ENCODE measurements at regions not wholly inside any gene's neighbourhood (a gene's known extent, or its start where the extent isn't known, plus 50 kb on each side); places are given as distances from the start of the nearest gene placed in this dataset.
"Not testable (repeated sequence)": the region's sequence is repeated elsewhere in the genome, so short reads cannot be mapped to it uniquely, and the experiment has no call there.

DNA sequence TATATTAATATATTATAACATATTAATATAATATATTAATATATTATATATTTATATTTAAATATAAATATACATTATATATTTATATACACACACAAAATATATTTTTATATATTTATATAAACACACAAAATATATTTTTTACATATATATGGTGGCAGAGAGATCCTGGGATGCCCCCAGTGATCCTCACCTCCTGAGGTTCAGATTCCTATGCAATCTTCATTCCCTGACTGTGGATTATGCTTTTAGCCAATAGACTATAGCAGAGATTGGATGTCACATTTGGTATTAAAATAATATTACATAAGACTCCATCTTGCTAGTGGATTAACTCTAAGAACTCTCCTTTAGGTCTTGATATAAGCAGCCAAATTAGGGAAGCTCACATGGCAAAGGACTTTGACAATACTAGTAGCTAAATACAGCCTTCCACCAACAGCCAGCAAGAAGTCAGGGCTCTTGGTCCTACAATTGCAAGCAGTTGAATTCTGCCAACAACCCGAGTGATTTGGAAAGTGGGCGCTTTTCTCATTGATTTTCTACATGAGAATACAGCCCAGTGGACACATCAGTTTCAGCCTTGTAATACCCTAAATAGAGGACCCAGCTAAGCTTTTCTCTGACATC is 681.0 kb downstream of the C6orf118 start:
- no peak for TF ChIP-seq CTCF (IDR thresholded peaks at IDR 0.05; ENCODE audit: partially characterized antibody, unreplicated experiment)
- Mint-ChIP-seq H3K4me1 (ENCODE audit: low read depth, unreplicated experiment) (no peaks in the 10 kb centered on the region), H3K36me3 (ENCODE audit: unreplicated experiment) (peaks cover 5% of the 10 kb centered on the region), H3K4me3 (ENCODE audit: unreplicated experiment) (no peak overlapping the region), H3K27ac (ENCODE audit: unreplicated experiment) (no peak overlapping the region), H3K9me3 (ENCODE audit: unreplicated experiment) (no peaks in the 10 kb centered on the region), H3K27me3 (ENCODE audit: unreplicated experiment) (no peaks in the 10 kb centered on the region)
- DNase-seq, result no peak

GRCh38 chr6:164616917-164617524 is 692.4 kb downstream of the C6orf118 start:
- Mint-ChIP-seq H3K9me3 (ENCODE audit: unreplicated experiment) (no peaks in the 10 kb centered on the region), H3K4me3 (ENCODE audit: unreplicated experiment) (no peak overlapping the region), H3K27me3 (ENCODE audit: unreplicated experiment) (no peaks in the 10 kb centered on the region), H3K4me1 (ENCODE audit: low read depth, unreplicated experiment) (no peaks in the 10 kb centered on the region), H3K27ac (ENCODE audit: unreplicated experiment) (no peak overlapping the region), H3K36me3 (ENCODE audit: unreplicated experiment) (no peaks in the 10 kb centered on the region)
- DNase-seq, result no peak
- no peak for TF ChIP-seq CTCF (IDR thresholded peaks at IDR 0.05; ENCODE audit: partially characterized antibody, unreplicated experiment)

DNA sequence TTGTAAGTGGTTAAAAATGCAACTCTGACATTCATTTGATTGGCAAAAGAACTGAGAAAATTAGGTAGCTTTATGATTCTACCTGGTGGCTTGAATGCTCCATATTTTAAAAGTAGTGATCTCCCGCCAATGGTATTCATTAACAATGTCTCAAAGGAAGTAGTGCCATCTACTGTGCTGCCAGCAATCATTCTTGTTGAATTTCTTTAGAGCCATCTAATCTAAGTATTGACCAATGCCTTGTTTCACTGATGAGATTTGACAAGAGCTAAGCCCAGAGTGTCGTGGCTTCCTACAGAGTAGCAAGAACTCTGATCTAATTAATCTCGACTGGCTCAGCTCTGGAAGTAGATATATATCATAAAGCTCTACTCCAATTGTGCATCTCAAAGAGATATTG is 696.7 kb downstream of the C6orf118 start:
- no peaks in the 10 kb centered on the region for H3K36me3 Mint-ChIP-seq (ENCODE audit: unreplicated experiment)
- TF ChIP-seq CTCF (IDR thresholded peaks at IDR 0.05; ENCODE audit: partially characterized antibody, unreplicated experiment), result no peak
- H3K27me3 Mint-ChIP-seq (ENCODE audit: unreplicated experiment), result no peaks in the 10 kb centered on the region

GRCh38 chr6:164610859-164611258 is 698.5 kb downstream of the C6orf118 start:
- H3K27me3 Mint-ChIP-seq (ENCODE audit: unreplicated experiment); H3K4me3 Mint-ChIP-seq (ENCODE audit: unreplicated experiment); H3K36me3 Mint-ChIP-seq (ENCODE audit: unreplicated experiment); H3K4me1 Mint-ChIP-seq (ENCODE audit: low read depth, unreplicated experiment); H3K9me3 Mint-ChIP-seq (ENCODE audit: unreplicated experiment); H3K27ac Mint-ChIP-seq (ENCODE audit: unreplicated experiment); DNase-seq: not testable (repeated sequence)

More for the DNA sequence above, 696.7 kb downstream of the C6orf118 start:
- no peak for DNase-seq
- no peak overlapping the region for H3K27ac Mint-ChIP-seq (ENCODE audit: unreplicated experiment)
- no peaks in the 10 kb centered on the region for H3K4me1 Mint-ChIP-seq (ENCODE audit: low read depth, unreplicated experiment)
- H3K9me3 Mint-ChIP-seq (ENCODE audit: unreplicated experiment), result no peaks in the 10 kb centered on the region
- H3K4me3 Mint-ChIP-seq (ENCODE audit: unreplicated experiment), result no peak overlapping the region

- H3K4me3 Mint-ChIP-seq (ENCODE audit: unreplicated experiment); H3K4me1 Mint-ChIP-seq (ENCODE audit: low read depth, unreplicated experiment); H3K27ac Mint-ChIP-seq (ENCODE audit: unreplicated experiment); H3K9me3 Mint-ChIP-seq (ENCODE audit: unreplicated experiment); DNase-seq; H3K36me3 Mint-ChIP-seq (ENCODE audit: unreplicated experiment); H3K27me3 Mint-ChIP-seq (ENCODE audit: unreplicated experiment): not testable (repeated sequence)
These were observed 707.0 kb downstream of the C6orf118 start for GRCh38 chr6:164602415-164602814.

GRCh38 chr6:164581563-164581962 is 727.8 kb downstream of the C6orf118 start:
- H3K27me3 Mint-ChIP-seq (ENCODE audit: unreplicated experiment), result no peaks in the 10 kb centered on the region
- peaks cover 4% of the 10 kb centered on the region for H3K9me3 Mint-ChIP-seq (ENCODE audit: unreplicated experiment)
- no peak overlapping the region for H3K27ac Mint-ChIP-seq (ENCODE audit: unreplicated experiment)
- DNase-seq, result no peak
- H3K4me3 Mint-ChIP-seq (ENCODE audit: unreplicated experiment), result no peak overlapping the region
- H3K36me3 Mint-ChIP-seq (ENCODE audit: unreplicated experiment), result peaks cover 6% of the 10 kb centered on the region
- no peaks in the 10 kb centered on the region for H3K4me1 Mint-ChIP-seq (ENCODE audit: low read depth, unreplicated experiment)
- TF ChIP-seq CTCF (IDR thresholded peaks at IDR 0.05; ENCODE audit: partially characterized antibody, unreplicated experiment), result no peak
